HL-60 (cell line): ENCODE measurements at regions not wholly inside any gene's neighbourhood (a gene's known extent, or its start where the extent isn't known, plus 50 kb on each side); places are given as distances from the start of the nearest gene placed in this dataset.

Experiments
- DNase-seq, 2 experiments: peaks; one replicate each; pipeline ENCODE4 v3.0.0-alpha.2; 2010 to 2020; ENCODE audit warnings: low read depth in 1 of 2, low spot score in 1 of 2
- H3K27ac ChIP-seq: fragments of 250-450 bp; sonication (Bioruptor Pico); replicated peaks from 2 replicates; pipeline ENCODE4 v1.5.1; 2020; ENCODE audit warnings: mild to moderate bottlenecking, moderate library complexity
- H3K27me3 ChIP-seq: fragments of 250-450 bp; sonication (Bioruptor Pico); 2 replicates; pipeline ENCODE4 v1.5.1; 2021; ENCODE audit warnings: mild to moderate bottlenecking, moderate library complexity; ENCODE audit not compliant: insufficient read depth, poor library complexity, severe bottlenecking
- H3K4me3 ChIP-seq: replicated peaks from 2 replicates; pipeline ENCODE4 v1.5.1; 2011; ENCODE audit warnings: mild to moderate bottlenecking, control low read depth, low read length; ENCODE audit not compliant: insufficient read depth
- CTCF ChIP-seq: IDR thresholded peaks from one replicate; pipeline ENCODE4 v1.5.1; 2011; ENCODE audit warnings: low read length, control low read depth, inconsistent platforms; ENCODE audit not compliant: insufficient read depth
- GABPA ChIP-seq: IDR thresholded peaks from 2 replicates; pipeline ENCODE4 v1.6.1; 2012; ENCODE audit warnings: low read depth
- POLR2AphosphoS5 ChIP-seq: IDR thresholded peaks from 2 replicates; pipeline ENCODE4 v1.6.1; 2012; ENCODE audit warnings: low read depth
- REST ChIP-seq: IDR thresholded peaks from 2 replicates; pipeline ENCODE4 v1.6.1; 2012; ENCODE audit warnings: low read depth; ENCODE audit not compliant: insufficient replicate concordance
- SPI1 ChIP-seq: IDR thresholded peaks from 2 replicates; pipeline ENCODE4 v1.6.1; 2012; ENCODE audit warnings: low read depth, mild to moderate bottlenecking, borderline replicate concordance

GRCh38 chr10:107280293-107280692 lies 115.8 kb upstream of the SORCS1 start:
- no peaks in the 10 kb centered on the region for H3K27me3 ChIP-seq
- peak in 1 of 2 experiments; percentile 22 for DNase-seq
- TF ChIP-seq REST (no peak), CTCF (no peak), POLR2AphosphoS5 (no peak), GABPA (no peak), SPI1 (no peak)

GRCh38 chr10:107277591-107277990 lies 113.1 kb upstream of the SORCS1 start:
- no peaks in the 10 kb centered on the region for H3K27me3 ChIP-seq
- TF ChIP-seq POLR2AphosphoS5 (no peak), REST (no peak), CTCF (no peak)
- H3K27ac ChIP-seq: no peak overlapping the region
- no peak for DNase-seq
- H3K4me3 ChIP-seq: no peak overlapping the region

More at GRCh38 chr10:107280293-107280692, 115.8 kb upstream of the SORCS1 start:
- Histone ChIP-seq H3K4me3 (no peak overlapping the region), H3K27ac (no peak overlapping the region)

GRCh38 chr10:107275806-107276205 lies 111.3 kb upstream of the SORCS1 start:
- no peak overlapping the region for H3K4me3 ChIP-seq
- no peak for DNase-seq
- no peak overlapping the region for H3K27ac ChIP-seq
- TF ChIP-seq GABPA (no peak), REST (no peak), SPI1 (no peak), CTCF (no peak), POLR2AphosphoS5 (no peak)
- no peaks in the 10 kb centered on the region for H3K27me3 ChIP-seq
